H9 (cell line): ENCODE measurements at regions not wholly inside any gene's neighbourhood (a gene's known extent, or its start where the extent isn't known, plus 50 kb on each side); places are given as distances from the start of the nearest gene placed in this dataset.

Source experiments
- DNase-seq: peaks from one replicate; pipeline ENCODE4 v3.0.0-alpha.2; 2017
- H2AFZ ChIP-seq: one replicate; pipeline ENCODE4 v1.6.1; 2013; ENCODE audit warnings: mild to moderate bottlenecking, low read length, control low read depth, moderate library complexity
- H2AK5ac ChIP-seq: 2 replicates; pipeline ENCODE4 v1.6.1; 2013; ENCODE audit warnings: low read length, control low read depth, mixed read lengths; ENCODE audit not compliant: insufficient read length
- H2BK120ac ChIP-seq: one replicate; pipeline ENCODE4 v1.6.1; 2013; ENCODE audit warnings: low read depth, mild to moderate bottlenecking, low read length, control low read depth, inconsistent platforms; ENCODE audit not compliant: poor library complexity, severe bottlenecking
- H2BK12ac ChIP-seq: 2 replicates; pipeline ENCODE4 v1.6.1; 2013; ENCODE audit warnings: low read length, control low read depth, mixed read lengths, low read depth; ENCODE audit not compliant: insufficient read length
- H2BK15ac ChIP-seq: 2 replicates; pipeline ENCODE4 v1.6.1; 2013; ENCODE audit warnings: low read depth, low read length, control low read depth
- H2BK20ac ChIP-seq: one replicate; pipeline ENCODE4 v1.6.1; 2013; ENCODE audit warnings: low read depth, mild to moderate bottlenecking, low read length, control low read depth, inconsistent platforms; ENCODE audit not compliant: poor library complexity, severe bottlenecking
- H2BK5ac ChIP-seq: 2 replicates; pipeline ENCODE4 v1.6.1; 2013; ENCODE audit warnings: low read length, control low read depth, mixed read lengths; ENCODE audit not compliant: insufficient read length
- H3K14ac ChIP-seq: 2 replicates; pipeline ENCODE4 v1.6.1; 2013; ENCODE audit warnings: low read length, control low read depth; ENCODE audit not compliant: insufficient read depth
- H3K18ac ChIP-seq: 2 replicates; pipeline ENCODE4 v1.6.1; 2013; ENCODE audit warnings: low read depth, mild to moderate bottlenecking, mixed read lengths, low read length, control low read depth; ENCODE audit not compliant: insufficient read length
- H3K23ac ChIP-seq: 2 replicates; pipeline ENCODE4 v1.6.1; 2013; ENCODE audit warnings: low read length, control low read depth, mixed read lengths, low read depth; ENCODE audit not compliant: insufficient read length
- H3K23me2 ChIP-seq: 2 replicates; pipeline ENCODE4 v1.6.1; 2013; ENCODE audit warnings: low read depth, mild to moderate bottlenecking, mixed read lengths, low read length, control low read depth; ENCODE audit not compliant: insufficient read length, poor library complexity, severe bottlenecking
- H3K27ac ChIP-seq: 2 replicates; pipeline ENCODE4 v1.5.1; 2013; ENCODE audit warnings: low read length, control low read depth, mixed read lengths, low read depth; ENCODE audit not compliant: insufficient read length
- H3K27me3 ChIP-seq: 2 replicates; pipeline ENCODE4 v1.6.1; 2013; ENCODE audit warnings: low read length, control low read depth, inconsistent platforms; ENCODE audit not compliant: insufficient read depth
- H3K4ac ChIP-seq: 2 replicates; pipeline ENCODE4 v1.6.1; 2013; ENCODE audit warnings: low read depth, mild to moderate bottlenecking, control low read depth, inconsistent platforms, low read length, moderate library complexity
- H3K4me1 ChIP-seq: 2 replicates; pipeline ENCODE4 v1.6.1; 2013; ENCODE audit warnings: low read length, control low read depth, inconsistent platforms; ENCODE audit not compliant: insufficient read depth
- H3K4me2 ChIP-seq: 2 replicates; pipeline ENCODE4 v1.6.1; 2013; ENCODE audit warnings: low read length, control low read depth, mixed read lengths; ENCODE audit not compliant: insufficient read length, insufficient read depth
- H3K56ac ChIP-seq: 2 replicates; pipeline ENCODE4 v1.6.1; 2013; ENCODE audit warnings: low read depth, mild to moderate bottlenecking, mixed read lengths, low read length, control low read depth; ENCODE audit not compliant: insufficient read length
- H3K79me1 ChIP-seq: 2 replicates; pipeline ENCODE4 v1.6.1; 2013; ENCODE audit warnings: low read depth, mild to moderate bottlenecking, moderate library complexity, low read length, control low read depth, inconsistent platforms; ENCODE audit not compliant: insufficient read depth, poor library complexity, severe bottlenecking
- H3K79me2 ChIP-seq: 2 replicates; pipeline ENCODE4 v1.6.1; 2013; ENCODE audit warnings: low read length, control low read depth, inconsistent platforms; ENCODE audit not compliant: insufficient read depth
- H3K9ac ChIP-seq: 2 replicates; pipeline ENCODE4 v1.6.1; 2013; ENCODE audit warnings: low read length, control low read depth, mixed read lengths; ENCODE audit not compliant: insufficient read length; ENCODE audit errors: extremely low read depth
- H3K9me3 ChIP-seq: one replicate; pipeline ENCODE4 v1.6.1; 2013; ENCODE audit warnings: low read depth, low read length, inconsistent platforms; ENCODE audit not compliant: control insufficient read depth
- H3T11ph ChIP-seq: one replicate; pipeline ENCODE4 v1.6.1; 2013; ENCODE audit warnings: mild to moderate bottlenecking, low read length, control low read depth, inconsistent platforms
- H4K20me1 ChIP-seq: one replicate; pipeline ENCODE4 v1.6.1; 2013; ENCODE audit not compliant: control insufficient read depth, insufficient read length, insufficient read depth
- H4K5ac ChIP-seq: 2 replicates; pipeline ENCODE4 v1.6.1; 2013; ENCODE audit warnings: low read depth, mild to moderate bottlenecking, mixed read lengths, low read length, control low read depth; ENCODE audit not compliant: insufficient read length
- H4K8ac ChIP-seq: replicated peaks from 2 replicates; pipeline ENCODE4 v1.6.1; 2013; ENCODE audit warnings: low read length, control low read depth, mixed read lengths, low read depth; ENCODE audit not compliant: insufficient read length
- H4K91ac ChIP-seq: 2 replicates; pipeline ENCODE4 v1.6.1; 2013; ENCODE audit warnings: low read depth, mild to moderate bottlenecking, moderate library complexity, mixed read lengths, low read length, control low read depth; ENCODE audit not compliant: insufficient read length
- H3K27ac Mint-ChIP-seq, 3 experiments: 2 replicates in 2 of 3; 3 replicates in 1 of 3; pipeline ENCODE4 v1.8.0; 2020 to 2021; ENCODE audit warnings: mixed read lengths in 3 of 3, mild to moderate bottlenecking in 1 of 3, moderate library complexity in 1 of 3
- H3K27me3 Mint-ChIP-seq: 2 replicates; pipeline ENCODE4 v1.8.0; 2021; ENCODE audit warnings: low read depth, mild to moderate bottlenecking, moderate library complexity, mixed read lengths
- H3K36me3 Mint-ChIP-seq, 3 experiments: 2 replicates in 2 of 3; 3 replicates in 1 of 3; pipeline ENCODE4 v1.8.0; 2020 to 2021; ENCODE audit warnings: low read depth in 3 of 3, mixed read lengths in 3 of 3; ENCODE audit not compliant: insufficient read depth in 1 of 3
- H3K4me1 Mint-ChIP-seq, 2 experiments: 2 replicates each; pipeline ENCODE4 v1.8.0; 2020; ENCODE audit warnings: mixed read lengths in 2 of 2
- H3K4me3 Mint-ChIP-seq, 2 experiments: 2 replicates in 1 of 2; 3 replicates in 1 of 2; pipeline ENCODE4 v1.8.0; 2020 to 2021; ENCODE audit warnings: mild to moderate bottlenecking in 2 of 2, mixed read lengths in 2 of 2, moderate library complexity in 1 of 2
- H3K9me3 Mint-ChIP-seq, 2 experiments: 2 replicates in 1 of 2; 3 replicates in 1 of 2; pipeline ENCODE4 v1.8.0; 2020; ENCODE audit warnings: mild to moderate bottlenecking in 2 of 2, mixed read lengths in 2 of 2, moderate library complexity in 1 of 2
- CTCF ChIP-seq: fragments of 200-600 bp; sonication (generic); conservative IDR thresholded peaks from 3 replicates; pipeline ENCODE4 v1.8.0; 2021; ENCODE audit warnings: antibody characterized with exemption, mild to moderate bottlenecking
- WGBS: extraction: QIAGEN DNeasy Blood & Tissue Kit; methylation state at CpG from one replicate; pipeline ENCODE4 v1.1.7; 2013; ENCODE audit warnings: missing lambda C conversion rate, low lambda C conversion rate, mixed read lengths; ENCODE audit not compliant: insufficient read length; ENCODE audit errors: extremely low coverage; 5-methylcytosine and 5-hydroxymethylcytosine counted together

GRCh38 chr4:124018383-124019317 lies 622.1 kb downstream of the SPRY1 start:
- no peaks in the 10 kb centered on the region for H3K36me3 Mint-ChIP-seq
- Histone ChIP-seq H3K4me2 (no peak overlapping the region), H4K20me1 (no peaks in the 10 kb centered on the region), H4K91ac (no peak overlapping the region), H3K79me1 (no peaks in the 10 kb centered on the region), H3K27me3 (no peaks in the 10 kb centered on the region), H3K14ac (no peak overlapping the region), H3K4me1 (no peaks in the 10 kb centered on the region; the same call in 1 of the 2 replicates), H3K9me3 (no peaks in the 10 kb centered on the region), H3K23ac (no peak overlapping the region), H2AK5ac (no peak overlapping the region), H3K79me2 (no peaks in the 10 kb centered on the region), H3K23me2 (no peaks in the 10 kb centered on the region), H3K9ac (no peak overlapping the region), H2BK120ac (no peak overlapping the region), H2BK20ac (no peak overlapping the region), H2BK12ac (no peak overlapping the region), H3T11ph (no peak overlapping the region), H3K18ac (no peak overlapping the region), H3K56ac (no peak overlapping the region), H2BK5ac (no peak overlapping the region), H2AFZ (no peak overlapping the region), H3K27ac (no peak overlapping the region), H2BK15ac (no peak overlapping the region), H4K5ac (no peak overlapping the region), H4K8ac (no peak overlapping the region), H3K4ac (no peak overlapping the region)
- no peak for TF ChIP-seq CTCF
- 100% methylated on average over 2 of the region's 7 CpGs for WGBS
- DNase-seq: no peak
- H3K9me3 Mint-ChIP-seq: no peaks in the 10 kb centered on the region
- H3K27ac Mint-ChIP-seq: no peak overlapping the region; a peak in 1 of 7 replicates
- no peaks in the 10 kb centered on the region for H3K27me3 Mint-ChIP-seq
- peaks cover 4 to 7% of the 10 kb centered on the region in 2 experiments; a peak in 2 of 4 replicates for H3K4me1 Mint-ChIP-seq
- H3K4me3 Mint-ChIP-seq: no peak overlapping the region
